Epithelial cell of proximal tubule (primary cell): ENCODE measurements at regions not wholly inside any gene's neighbourhood (a gene's known extent, or its start where the extent isn't known, plus 50 kb on each side); places are given as distances from the start of the nearest gene placed in this dataset.

Experiments used
- DNase-seq: peaks from one replicate; pipeline ENCODE4 v3.0.0-alpha.2; 2011; ENCODE audit warnings: low read depth
- H3K4me3 ChIP-seq: 2 replicates; pipeline ENCODE4 v1.5.1; 2011; ENCODE audit warnings: low read depth, mild to moderate bottlenecking, low read length
- CTCF ChIP-seq: conservative IDR thresholded peaks from 2 replicates; pipeline ENCODE4 v1.5.1; 2012; ENCODE audit warnings: low read depth, mild to moderate bottlenecking, low read length

DNA sequence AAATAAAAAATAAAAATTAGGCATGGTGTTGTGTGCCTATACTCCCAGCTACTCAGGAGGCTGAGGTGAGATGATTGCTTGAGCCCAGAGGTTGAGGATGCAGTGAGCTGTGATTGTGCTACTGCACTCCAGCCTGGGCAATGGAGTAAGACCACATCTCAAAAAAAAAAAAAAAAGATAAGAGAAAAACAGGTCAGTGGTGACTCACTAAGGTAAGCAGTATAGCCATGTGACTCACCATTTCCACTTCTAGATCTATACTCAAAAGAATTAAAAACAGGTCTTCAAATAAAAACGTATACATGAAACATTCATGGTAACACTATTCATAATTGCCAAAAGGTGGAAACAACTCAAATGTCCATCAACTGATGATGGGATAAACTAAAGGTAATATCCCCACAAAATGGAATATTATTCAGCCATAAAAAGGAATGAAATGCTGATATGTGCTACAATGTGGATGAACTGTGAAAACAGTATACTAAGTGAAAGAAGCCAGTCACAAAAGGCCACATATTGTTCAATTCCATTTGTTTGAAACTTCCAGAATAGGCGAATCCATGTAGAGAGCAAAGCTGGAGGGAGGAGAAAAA lies 75.1 kb downstream of the ZNF281 start:
- no peak for TF ChIP-seq CTCF
- no peak overlapping the region for H3K4me3 ChIP-seq
- DNase-seq, result no peak

DNA sequence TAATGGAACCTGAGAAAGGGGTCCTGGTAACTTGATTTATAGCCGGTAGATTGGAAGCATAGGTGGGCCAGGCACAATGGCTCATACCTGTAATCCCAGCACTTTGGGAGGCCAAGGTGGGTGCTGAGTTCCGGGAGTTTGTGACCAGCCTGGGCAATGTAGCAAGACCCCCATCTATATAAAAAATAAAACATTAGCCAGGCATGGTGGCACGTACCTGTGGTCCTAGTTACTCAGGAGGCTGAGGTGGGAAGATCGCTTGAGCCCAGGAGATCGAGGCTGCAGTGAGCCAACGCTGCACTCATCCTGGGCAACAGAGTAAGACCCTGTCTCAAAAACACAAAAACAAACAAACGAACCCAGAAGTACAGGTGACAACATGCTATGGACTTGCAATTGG lies 76.5 kb downstream of the ZNF281 start:
- DNase-seq, result no peak
- H3K4me3 ChIP-seq, result no peak overlapping the region
- TF ChIP-seq CTCF, result no peak

GRCh38 chr1:200332716-200333115 lies 77.1 kb downstream of the ZNF281 start:
- H3K4me3 ChIP-seq, result no peak overlapping the region
- no peak for TF ChIP-seq CTCF
- DNase-seq, result no peak

- DNase-seq, result no peak
- TF ChIP-seq CTCF, result no peak
Measured at GRCh38 chr1:200330741-200331428, 79.0 kb downstream of the ZNF281 start.

DNA sequence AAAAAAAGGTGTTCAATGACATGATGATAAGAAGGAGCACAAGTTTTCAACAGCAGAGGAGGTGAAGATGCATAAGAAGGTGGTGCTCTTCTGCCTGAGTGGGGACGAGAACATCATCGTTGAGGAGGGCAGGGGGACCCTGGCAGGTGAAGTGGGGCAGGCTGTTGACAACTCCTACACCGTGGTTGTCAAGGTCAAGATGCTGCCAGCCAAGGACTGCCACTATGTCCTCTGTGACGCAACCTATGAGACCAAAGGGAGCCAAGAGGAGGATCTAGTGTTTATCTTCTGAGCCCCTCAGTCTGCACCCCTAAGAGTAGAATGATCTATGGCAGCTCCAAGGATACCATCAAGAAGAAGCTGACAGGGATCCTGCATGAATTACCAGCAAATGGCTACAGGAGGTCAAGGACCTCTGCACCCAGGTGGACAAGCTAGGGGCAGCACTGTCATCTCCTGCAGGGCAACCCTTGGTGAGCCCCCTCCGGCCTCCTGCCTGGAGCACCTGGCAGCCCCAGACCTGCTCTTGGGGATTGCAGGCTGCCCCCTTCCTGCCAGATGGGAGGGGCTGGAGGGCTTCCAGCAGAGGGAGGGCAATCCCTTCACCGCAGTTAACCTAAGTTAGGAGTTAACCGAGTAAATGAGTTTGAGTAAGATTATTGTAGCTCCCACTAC lies 80.5 kb downstream of the ZNF281 start:
- no peak for DNase-seq
- no peak overlapping the region for H3K4me3 ChIP-seq
- TF ChIP-seq CTCF, result no peak

More at GRCh38 chr1:200330741-200331428, 79.0 kb downstream of the ZNF281 start:
- no peak overlapping the region for H3K4me3 ChIP-seq

DNA sequence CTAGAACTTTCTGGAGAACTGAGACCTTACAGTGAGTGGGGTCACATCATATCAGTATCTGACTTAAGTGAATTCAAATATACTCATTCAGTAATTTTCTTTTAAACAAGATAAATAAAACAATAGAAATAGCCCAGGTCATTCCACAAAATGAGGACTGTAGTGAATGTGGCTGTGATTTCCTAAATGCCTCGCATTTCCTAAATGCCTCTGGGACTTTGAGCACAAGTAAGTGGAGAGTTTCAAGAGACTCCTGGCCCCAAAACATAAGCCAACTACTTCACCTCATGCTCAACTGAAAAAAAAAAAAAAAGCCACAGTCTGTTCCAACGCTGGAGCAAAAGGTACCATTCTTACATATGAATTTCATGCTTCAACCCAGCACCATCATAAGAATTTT lies 81.5 kb downstream of the ZNF281 start:
- no peak for TF ChIP-seq CTCF
- H3K4me3 ChIP-seq, result no peak overlapping the region
- DNase-seq, result no peak

DNA sequence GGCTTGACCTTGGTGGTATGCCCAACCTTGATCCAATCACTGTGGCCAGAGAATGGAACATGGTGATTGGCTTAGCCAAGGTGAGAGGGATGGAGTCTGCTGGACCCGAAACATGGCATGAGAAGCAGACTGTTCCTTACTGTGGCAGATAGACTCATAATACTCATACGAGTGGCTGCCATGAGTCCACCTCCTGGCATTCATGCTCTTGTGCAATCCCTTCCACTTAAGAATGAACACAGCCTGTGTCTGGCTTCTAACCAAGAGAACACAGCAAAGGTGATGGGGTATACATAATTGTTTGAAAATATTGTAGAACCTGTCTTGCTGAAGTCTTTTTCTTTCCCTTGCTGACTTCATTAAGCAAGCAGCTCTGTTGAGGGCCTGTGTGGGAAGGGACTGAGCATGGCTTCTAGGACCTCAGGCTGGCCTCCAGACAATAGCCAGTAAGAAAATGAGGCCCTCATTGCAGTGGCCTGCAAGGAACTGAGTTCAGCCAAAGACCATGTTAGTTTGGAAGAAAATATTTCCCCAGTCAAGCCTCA lies 85.9 kb downstream of the ZNF281 start:
- TF ChIP-seq CTCF, result no peak

More for the DNA sequence above, 85.9 kb downstream of the ZNF281 start:
- no peak for DNase-seq
- no peak overlapping the region for H3K4me3 ChIP-seq
